NOMO-1 treated with dmso at 0.1 percent for 144 hours (cell line): ENCODE measurements at regions not wholly inside any gene's neighbourhood (a gene's known extent, or its start where the extent isn't known, plus 50 kb on each side); places are given as distances from the start of the nearest gene placed in this dataset.

Experiments used
- DNase-seq: peaks from one replicate; lab custom pipeline; 2025; ENCODE audit not compliant: unreplicated experiment; lab: John Stamatoyannopoulos, UW

DNA sequence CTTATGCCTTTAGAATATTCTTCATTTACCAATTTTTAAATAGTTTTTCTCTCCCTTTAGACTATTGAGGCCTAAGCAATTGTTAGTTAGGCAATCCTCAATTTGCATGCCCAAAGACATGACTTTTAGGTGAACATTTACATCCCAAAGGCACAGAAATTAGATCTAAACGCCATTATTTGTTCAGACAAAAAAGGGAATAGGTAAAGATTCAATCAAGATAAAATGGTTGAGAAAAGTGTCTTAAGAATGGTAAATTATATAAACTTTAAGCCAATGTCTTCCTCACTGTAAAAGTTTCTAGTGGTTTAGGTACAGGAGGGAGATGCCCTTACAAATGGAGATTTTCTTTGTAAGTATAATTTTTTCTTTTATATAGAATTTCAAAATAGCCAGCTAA lies 50.2 kb upstream of the MME start:
- DNase-seq = no peak

- DNase-seq = peak; percentile 40
Observed at GRCh38 chr3:155026999-155027591, 53.0 kb upstream of the MME start.

DNA sequence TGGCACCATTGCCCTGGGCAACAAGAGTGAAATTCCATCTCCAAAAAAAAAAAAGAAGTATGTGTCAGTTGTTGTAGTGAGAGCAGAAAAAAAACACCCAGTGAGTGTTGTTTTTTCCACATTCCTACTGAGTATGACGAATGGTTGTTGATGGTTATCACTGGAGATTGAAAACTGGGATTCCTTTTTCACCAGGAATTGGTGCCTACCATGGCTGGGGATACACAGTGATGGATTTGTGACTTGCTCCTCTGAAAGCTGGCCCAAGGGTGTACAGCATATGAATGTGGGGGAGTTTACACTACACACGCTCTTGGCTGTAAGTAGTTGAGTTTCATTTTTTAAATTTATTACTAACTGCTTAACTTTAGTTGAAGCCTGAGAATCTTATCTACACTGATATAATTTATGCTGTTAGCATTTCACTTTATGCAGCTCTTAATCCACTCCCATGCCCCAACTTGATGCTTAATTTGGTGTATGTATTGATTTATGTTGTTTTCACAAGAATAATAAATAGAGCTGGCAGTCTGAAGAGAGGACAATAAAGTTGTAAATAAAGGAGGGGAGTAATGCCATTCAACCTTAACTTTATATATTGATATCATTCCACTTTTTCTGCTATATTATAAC lies 56.0 kb upstream of the MME start:
- DNase-seq = no peak

- no peak for DNase-seq
Observed at GRCh38 chr3:155022896-155023295, 57.2 kb upstream of the MME start.

DNA sequence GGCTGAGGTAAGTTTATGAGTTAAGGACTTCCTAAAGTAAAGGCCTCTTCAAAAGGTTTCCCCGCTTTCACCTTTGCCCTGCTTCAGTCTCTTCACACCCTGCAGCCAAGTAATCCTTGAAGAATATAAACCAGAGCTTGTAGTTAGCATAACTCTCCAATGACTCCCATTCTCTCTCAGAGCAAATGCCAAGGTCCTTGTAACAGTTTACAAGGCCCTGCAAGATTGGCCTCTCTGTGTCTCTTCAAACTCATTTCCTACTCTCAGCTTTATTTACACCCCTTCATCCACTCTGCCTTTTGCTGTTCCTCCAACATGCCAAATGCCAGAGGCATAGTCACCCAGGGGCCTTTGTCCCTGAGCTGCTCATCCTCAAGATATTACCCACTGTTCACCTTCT lies 60.5 kb upstream of the MME start:
- no peak for DNase-seq

- DNase-seq = peak; percentile 45
Observed at GRCh38 chr3:155018621-155019330, 61.3 kb upstream of the MME start.

- no peak for DNase-seq
Observed at GRCh38 chr3:155015776-155016436, 64.2 kb upstream of the MME start.

GRCh38 chr3:155014953-155015352 lies 65.2 kb upstream of the MME start:
- DNase-seq = no peak

GRCh38 chr3:155013427-155013826 lies 66.7 kb upstream of the MME start:
- DNase-seq = no peak

DNA sequence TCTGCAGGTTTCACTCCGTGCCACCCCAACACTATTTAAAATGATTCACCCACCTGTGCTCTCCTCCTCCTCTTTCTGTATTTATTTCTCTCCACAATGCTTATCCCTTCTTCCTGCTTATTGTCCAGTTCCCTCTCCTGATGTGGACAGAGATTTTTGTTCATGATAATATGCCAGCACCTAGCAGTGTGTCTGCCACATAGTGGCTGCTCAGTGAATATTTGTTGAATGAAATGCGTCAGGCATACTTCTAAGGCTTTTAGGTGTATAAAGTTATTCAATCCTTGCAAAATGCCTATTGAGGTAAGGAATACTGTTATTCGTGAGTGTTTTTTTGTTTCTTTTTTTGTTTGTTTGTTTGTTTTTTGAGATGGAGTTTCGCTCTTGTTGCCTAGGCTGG lies 67.5 kb upstream of the MME start:
- no peak for DNase-seq

GRCh38 chr3:155010416-155010815 lies 69.7 kb upstream of the MME start:
- DNase-seq = no peak

- DNase-seq = no peak
Observed at GRCh38 chr3:155009217-155009616, 70.9 kb upstream of the MME start.

DNA sequence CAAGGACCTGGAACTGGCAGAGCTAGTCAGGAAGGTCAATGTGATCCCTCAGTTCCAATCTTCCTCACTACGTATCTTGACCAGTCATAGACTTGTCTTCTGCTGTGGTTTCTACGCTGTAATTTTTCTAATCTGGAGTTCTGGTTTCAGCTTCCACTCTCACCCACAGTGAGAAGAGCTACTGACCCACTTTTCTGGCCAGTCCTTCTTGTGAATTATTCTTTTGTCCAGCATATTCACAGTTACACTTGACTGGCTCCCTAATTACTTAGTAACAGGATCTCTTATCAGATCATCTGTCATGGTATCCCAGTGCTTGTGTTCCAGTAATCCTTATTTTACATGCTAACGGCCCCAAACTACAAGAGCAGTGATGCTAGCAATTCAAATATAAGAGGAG lies 72.4 kb upstream of the MME start:
- DNase-seq = no peak

- peak; percentile 51 for DNase-seq
Observed at GRCh38 chr3:155001289-155002010, 78.7 kb upstream of the MME start.

DNA sequence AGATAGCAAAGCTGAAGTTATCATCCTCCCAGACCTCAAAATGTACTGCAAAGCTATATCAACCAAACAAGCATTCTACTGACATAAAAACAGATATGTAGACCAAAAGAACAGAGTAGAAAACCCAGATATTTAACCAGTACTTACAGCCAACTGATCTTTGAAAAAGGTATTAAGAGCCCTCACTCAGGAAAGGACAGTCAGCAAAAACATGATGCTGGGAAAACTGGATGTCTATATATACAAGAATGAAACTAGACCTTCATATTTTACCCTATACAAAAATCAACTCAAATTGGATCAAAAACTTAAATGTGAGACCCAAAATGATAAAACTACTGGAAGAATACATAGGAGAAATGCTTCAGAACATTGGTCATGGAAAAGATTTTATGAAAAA lies 87.5 kb upstream of the MME start:
- no peak for DNase-seq

DNA sequence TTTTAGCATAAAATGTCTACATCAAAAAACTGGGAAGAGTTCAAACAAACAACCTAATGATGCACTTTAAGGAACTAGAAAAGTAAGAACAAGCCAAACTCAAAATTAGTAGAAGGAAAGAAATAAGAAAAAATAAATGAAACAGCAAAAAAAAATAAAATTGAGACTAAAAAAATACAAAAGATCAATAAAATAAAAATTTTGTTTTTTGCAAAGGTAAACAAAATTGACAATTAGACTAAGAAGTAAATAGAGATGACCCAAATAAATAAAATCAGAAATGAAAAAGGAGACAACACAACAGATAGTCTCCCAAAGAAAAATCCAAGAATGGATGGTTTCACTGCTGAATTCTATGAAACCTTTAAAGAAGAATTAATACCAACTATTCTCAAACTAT lies 89.6 kb upstream of the MME start:
- DNase-seq = no peak

DNA sequence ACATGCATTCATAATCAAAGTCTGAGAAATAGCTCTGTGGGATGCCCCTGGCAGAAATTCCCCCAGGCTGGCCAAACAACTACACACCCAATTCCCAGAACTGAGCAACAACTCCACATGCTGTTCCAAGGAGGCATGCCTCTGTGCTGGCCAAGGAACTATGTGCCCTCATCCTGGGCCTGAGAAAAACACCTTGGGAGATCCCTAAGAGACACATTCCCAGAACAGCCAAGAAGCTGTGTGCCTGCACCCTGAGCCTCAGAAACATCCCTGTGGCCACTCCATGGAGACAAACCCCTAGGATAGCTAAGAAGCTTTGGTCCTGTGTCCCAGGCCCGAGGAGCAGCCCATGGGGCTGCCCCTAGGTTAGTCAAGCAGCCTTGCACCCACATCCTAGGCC lies 92.3 kb upstream of the MME start:
- DNase-seq = no peak

DNA sequence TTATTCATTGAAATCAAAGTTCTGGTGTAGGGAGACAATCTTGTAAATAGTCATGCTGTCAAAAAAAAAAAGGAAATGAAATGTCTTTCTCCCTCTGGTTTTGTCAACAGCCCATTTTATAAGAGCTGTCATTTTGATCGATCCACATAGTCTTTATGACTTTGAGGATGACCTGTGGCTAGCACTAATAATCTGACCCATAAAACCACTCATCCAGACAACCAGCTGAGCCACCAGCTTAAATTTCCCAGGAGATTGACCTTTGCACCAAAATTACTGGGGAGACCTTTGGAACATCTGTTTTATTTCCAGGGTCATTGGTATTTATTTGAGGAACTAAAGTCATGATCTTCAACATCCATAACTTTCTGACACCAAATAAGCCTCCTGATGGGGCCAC lies 98.5 kb upstream of the MME start:
- DNase-seq = no peak

GRCh38 chr3:154981201-154981600 lies 98.9 kb upstream of the MME start:
- no peak for DNase-seq

- DNase-seq = no peak
Observed at GRCh38 chr3:154979331-154979730, 100.8 kb upstream of the MME start.

DNA sequence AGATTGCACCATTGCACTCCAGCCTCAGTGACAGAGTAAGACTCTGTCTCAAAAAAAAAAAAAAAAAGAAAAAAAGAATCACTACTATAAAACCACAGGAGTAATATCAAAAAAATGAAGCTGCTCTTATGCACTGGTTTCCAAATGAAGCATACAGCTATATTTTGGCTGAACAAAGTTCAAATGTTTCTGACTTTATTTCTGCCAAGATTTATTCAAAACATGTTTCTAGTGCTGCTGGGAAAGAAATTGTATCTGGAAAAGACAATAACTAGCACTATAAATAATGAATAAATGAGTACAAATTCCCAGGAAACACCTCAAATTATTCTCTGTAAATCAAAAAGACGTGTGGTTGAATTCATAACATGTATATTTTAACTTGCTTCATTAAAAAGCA lies 102.5 kb upstream of the MME start:
- no peak for DNase-seq
